Cardiac fibroblast (primary cell): ENCODE measurements at regions not wholly inside any gene's neighbourhood (a gene's known extent, or its start where the extent isn't known, plus 50 kb on each side); places are given as distances from the start of the nearest gene placed in this dataset.

ENCODE experiments used
- DNase-seq, 2 donors: peaks; one replicate each; pipeline versions ENCODE4 v3.0.0 to v3.0.0-alpha.2; 2010; ENCODE audit warnings: low read depth in 2 of 2
- H3K4me3 ChIP-seq, 2 donors: replicated peaks in 1 of 2; 1 replicate in 1 of 2; 2 replicates in 1 of 2; pipeline ENCODE4 v1.5.1; 2011; ENCODE audit warnings: low read depth in 2 of 2, low read length in 2 of 2, mild to moderate bottlenecking in 2 of 2, moderate library complexity in 1 of 2
- TF ChIP-seq, protein P1 (sequence below): IDR thresholded peaks from one replicate; pipeline ENCODE4 v1.5.1; 2011; ENCODE audit warnings: low read depth, mild to moderate bottlenecking, low read length, inconsistent platforms

DNA sequence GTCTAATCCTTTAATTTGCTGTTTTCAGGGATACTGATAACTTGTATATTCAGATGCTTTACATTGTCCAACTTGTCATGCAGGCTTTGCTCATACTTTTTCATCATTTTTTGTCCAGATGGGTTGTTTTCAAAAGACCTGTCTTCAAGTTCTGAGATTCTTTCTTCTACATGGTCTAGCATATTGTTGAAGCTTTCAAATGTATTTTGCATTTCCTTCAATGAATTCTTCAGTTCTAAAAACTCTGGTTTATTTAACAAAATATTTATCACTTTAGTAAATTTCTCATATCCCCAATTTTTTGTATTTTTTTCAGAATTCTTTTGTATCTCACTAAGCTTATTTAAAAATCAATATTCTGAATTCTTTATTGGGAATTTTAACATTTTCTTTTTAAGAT is 388.3 kb upstream of the IL12A start:
- peak in 1 of 2 donors; percentile 6 for DNase-seq
- no peak overlapping the region for H3K4me3 ChIP-seq
- TF ChIP-seq, protein P1, sequence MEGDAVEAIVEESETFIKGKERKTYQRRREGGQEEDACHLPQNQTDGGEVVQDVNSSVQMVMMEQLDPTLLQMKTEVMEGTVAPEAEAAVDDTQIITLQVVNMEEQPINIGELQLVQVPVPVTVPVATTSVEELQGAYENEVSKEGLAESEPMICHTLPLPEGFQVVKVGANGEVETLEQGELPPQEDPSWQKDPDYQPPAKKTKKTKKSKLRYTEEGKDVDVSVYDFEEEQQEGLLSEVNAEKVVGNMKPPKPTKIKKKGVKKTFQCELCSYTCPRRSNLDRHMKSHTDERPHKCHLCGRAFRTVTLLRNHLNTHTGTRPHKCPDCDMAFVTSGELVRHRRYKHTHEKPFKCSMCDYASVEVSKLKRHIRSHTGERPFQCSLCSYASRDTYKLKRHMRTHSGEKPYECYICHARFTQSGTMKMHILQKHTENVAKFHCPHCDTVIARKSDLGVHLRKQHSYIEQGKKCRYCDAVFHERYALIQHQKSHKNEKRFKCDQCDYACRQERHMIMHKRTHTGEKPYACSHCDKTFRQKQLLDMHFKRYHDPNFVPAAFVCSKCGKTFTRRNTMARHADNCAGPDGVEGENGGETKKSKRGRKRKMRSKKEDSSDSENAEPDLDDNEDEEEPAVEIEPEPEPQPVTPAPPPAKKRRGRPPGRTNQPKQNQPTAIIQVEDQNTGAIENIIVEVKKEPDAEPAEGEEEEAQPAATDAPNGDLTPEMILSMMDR: no peak

DNA sequence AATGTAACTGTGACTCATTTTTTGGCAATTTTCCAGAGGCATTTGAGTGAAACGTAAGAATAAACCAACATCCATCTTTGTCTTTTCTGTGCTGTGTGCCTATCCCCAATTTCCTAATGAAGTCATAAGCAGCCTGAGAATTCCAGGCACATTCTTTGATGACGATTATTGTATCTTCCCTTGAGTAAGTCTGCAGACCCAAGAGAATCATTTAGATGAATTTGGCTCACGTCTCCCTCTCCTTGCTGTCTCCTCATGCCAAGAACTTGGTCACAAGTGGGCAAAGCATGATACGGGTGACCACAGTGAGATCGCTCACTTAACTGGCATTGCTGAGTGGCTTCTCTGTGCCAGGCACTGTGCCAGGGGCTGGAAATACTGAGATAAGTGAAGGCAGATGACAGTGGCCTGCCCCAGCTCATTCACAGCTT is 384.5 kb upstream of the IL12A start:
- no peak overlapping the region for H3K4me3 ChIP-seq
- DNase-seq: peak; percentile 61 to 69
- TF ChIP-seq, protein P1: no peak

DNA sequence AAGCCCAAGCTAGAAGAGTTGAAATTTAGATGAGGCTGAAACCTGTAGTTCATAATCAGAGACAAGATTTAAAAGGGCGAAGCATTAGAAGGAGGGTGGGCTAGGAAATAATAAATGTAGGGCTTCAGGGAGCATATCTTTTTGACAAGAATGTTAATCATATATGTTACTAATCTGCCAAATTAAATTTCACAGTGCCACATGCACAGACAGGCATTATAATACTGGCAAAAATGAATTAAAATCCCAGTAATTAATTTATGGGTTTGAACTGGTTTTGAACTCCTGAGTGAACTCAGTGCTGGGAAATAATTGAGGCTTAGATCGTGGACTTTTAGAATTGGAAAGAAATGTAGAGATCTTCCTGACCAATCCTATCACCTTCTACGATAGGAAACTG is 383.5 kb upstream of the IL12A start:
- TF ChIP-seq, protein P1: no peak
- DNase-seq: no peak
- H3K4me3 ChIP-seq: no peak overlapping the region

DNA sequence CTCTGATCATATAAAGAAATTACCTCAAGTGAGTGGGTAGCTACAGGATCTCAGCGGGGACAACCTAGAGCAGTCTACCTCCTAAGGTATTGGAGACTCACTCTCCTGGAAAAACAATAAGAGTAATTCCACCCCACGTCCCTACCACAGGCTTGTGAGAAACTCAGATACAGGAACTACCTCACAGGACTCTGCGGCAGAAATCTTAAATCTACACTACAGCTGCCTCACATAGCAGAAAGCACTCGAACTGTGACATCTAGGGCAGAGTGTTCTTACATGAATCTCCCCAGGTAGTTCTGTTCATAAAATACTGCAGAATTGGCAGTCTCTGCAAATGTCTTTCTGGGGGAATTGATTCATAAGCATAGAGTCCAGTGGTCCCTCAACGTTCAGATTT is 382.9 kb upstream of the IL12A start:
- no peak for DNase-seq
- TF ChIP-seq, protein P1: no peak
- H3K4me3 ChIP-seq: no peak overlapping the region

DNA sequence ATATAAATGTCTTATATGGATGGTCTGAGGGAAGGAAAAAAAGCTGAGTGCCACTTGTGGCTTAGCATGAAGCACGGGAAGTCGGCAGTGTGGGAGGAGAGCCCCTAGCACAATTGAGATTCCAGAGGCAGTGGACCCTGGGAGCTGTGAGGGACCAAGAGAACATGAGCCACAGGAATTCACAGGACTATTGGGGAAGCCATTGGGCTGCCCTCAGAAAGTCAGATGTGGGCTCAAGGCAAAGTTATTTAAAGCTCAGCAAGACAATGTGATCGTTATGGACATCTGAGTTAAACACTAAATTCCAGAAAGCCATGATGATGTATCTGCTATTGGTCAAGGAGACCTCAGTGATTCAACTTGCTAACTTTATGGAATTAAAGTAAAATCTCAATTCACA is 380.8 kb upstream of the IL12A start:
- DNase-seq: no peak
- no peak overlapping the region for H3K4me3 ChIP-seq
- TF ChIP-seq, protein P1: no peak

DNA sequence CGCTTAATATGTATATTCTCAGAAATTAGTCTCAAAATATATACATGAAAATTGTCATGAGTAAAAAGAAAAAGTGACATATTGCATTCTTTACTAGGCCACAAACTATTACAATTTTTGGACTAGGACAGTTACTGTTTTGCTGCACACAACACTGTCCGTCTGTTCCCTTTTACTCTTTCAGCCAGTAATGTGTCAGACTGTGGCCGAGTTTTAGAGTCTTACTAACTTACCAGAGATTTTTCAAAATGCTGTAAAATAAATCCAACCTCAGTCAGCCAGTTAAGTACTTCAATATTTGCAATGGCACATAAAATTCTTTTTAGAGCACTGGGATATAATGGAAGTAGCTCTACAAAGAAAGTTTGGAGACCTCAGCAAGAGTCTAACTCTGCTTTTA is 380.3 kb upstream of the IL12A start:
- TF ChIP-seq, protein P1: no peak
- H3K4me3 ChIP-seq: no peak overlapping the region
- no peak for DNase-seq

DNA sequence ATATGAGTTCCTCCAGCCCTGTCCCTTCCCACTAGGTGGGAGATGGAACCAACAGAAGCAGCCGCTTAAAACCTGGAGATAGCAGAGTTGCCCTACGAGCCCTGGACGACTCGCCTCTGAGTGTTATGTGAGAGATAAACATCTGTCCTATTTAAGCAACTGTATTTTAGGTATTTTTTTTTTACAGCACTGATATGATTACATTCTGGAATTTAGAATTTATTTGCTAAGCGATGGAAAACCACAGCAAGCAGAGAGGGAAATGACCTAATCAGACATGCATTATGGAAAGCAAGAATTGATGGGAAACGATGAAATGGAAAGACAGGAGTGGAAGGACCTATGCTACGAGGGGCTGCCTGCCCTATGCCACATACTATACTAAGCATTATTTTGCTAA is 379.0 kb upstream of the IL12A start:
- DNase-seq: no peak
- H3K4me3 ChIP-seq: no peak overlapping the region
- TF ChIP-seq, protein P1: no peak
